ENCODE measurements at regions not wholly inside any gene's neighbourhood (a gene's known extent, or its start where the extent isn't known, plus 50 kb on each side); places are given as distances from the start of the nearest gene placed in this dataset.

- 60 to 81% methylated on average over 5 of the region's 5 CpGs for WGBS, 2 donors
- Histone ChIP-seq H3K27me3 (no peaks in the 10 kb centered on the region), H3K4me1 (peaks cover 0 to 13% (median 0%) of the 10 kb centered on the region in 9 donors)
These were observed 183.1 kb upstream of the MXRA5 start for GRCh38 chrX:3529466-3530010.

GRCh38 chrX:3527811-3528210, 181.4 kb upstream of the MXRA5 start:
- peaks cover 0 to 13% (median 0%) of the 10 kb centered on the region in 9 donors for H3K4me1 ChIP-seq
- no peak for TF ChIP-seq CTCF (IDR thresholded peaks at IDR 0.05)
- H3K36me3 ChIP-seq, result no peaks in the 10 kb centered on the region
- no peak overlapping the region for H3K4me3 ChIP-seq
- peaks cover 0 to 10% (median 0%) of the 10 kb centered on the region in 11 donors for H3K9me3 ChIP-seq
- intact Hi-C loops (cut with DNase I), result loop anchor here in 1 of 10 donors (10.0 kb wide), 1 partner anchor 283 kb away; no protein-coding TSS in a partner anchor
- ATAC-seq, result no peak
- DNase-seq, result no peak
- 90 to 94% methylated on average over 3 of the region's 3 CpGs for WGBS, 2 donors
- H3K27me3 ChIP-seq, result no peaks in the 10 kb centered on the region
- peak overlapping the region in 1 of 10 donors; percentile 66 for H3K27ac ChIP-seq

More at GRCh38 chrX:3529466-3530010, 183.1 kb upstream of the MXRA5 start:
- intact Hi-C loops (cut with DNase I), result loop anchor here in 1 of 10 donors (10.0 kb wide), 1 partner anchor 285 kb away; no protein-coding TSS in a partner anchor
- Histone ChIP-seq H3K9me3 (peaks cover 0 to 16% (median 0%) of the 10 kb centered on the region in 11 donors), H3K4me3 (no peak overlapping the region), H3K36me3 (no peaks in the 10 kb centered on the region), H3K27ac (no peak overlapping the region)
- peak in 1 of 8 donors; percentile 43 for ATAC-seq
- DNase-seq, result no peak
- no peak for TF ChIP-seq CTCF (IDR thresholded peaks at IDR 0.05)

- peak overlapping the region in 1 of 10 donors; percentile 66 for H3K27ac ChIP-seq
- no peak for DNase-seq
- 70 to 72% methylated on average over 3 of the region's 3 CpGs for WGBS, 2 donors
- TF ChIP-seq CTCF (IDR thresholded peaks at IDR 0.05), result no peak
- H3K9me3 ChIP-seq, result peaks cover 0 to 10% (median 0%) of the 10 kb centered on the region in 11 donors
- no peaks in the 10 kb centered on the region for H3K27me3 ChIP-seq
- H3K36me3 ChIP-seq, result no peaks in the 10 kb centered on the region
- H3K4me3 ChIP-seq, result no peak overlapping the region
- intact Hi-C loops (cut with DNase I), result loop anchor here in 1 of 10 donors (10.0 kb wide), 1 partner anchor 282 kb away; no protein-coding TSS in a partner anchor
- ATAC-seq, result no peak
- H3K4me1 ChIP-seq, result peaks cover 0 to 13% (median 0%) of the 10 kb centered on the region in 9 donors
These were observed 180.7 kb upstream of the MXRA5 start for GRCh38 chrX:3527166-3527565.

- TF ChIP-seq CTCF (IDR thresholded peaks at IDR 0.05), result no peak
- peak in 4 of 8 donors; percentile 23 to 71 (median 60) for ATAC-seq
- intact Hi-C loops (cut with DNase I), result loop anchor here in 1 of 10 donors (10.0 kb wide), 1 partner anchor 282 kb away; no protein-coding TSS in a partner anchor
- no peaks in the 10 kb centered on the region for H3K36me3 ChIP-seq
- no peak for DNase-seq
- H3K4me1 ChIP-seq, result peaks cover 0 to 17% (median 0%) of the 10 kb centered on the region in 9 donors
- 82 to 85% methylated on average over 2 of the region's 2 CpGs for WGBS, 2 donors
- peak overlapping the region in 2 of 10 donors; percentile 8 to 66 for H3K27ac ChIP-seq
- H3K9me3 ChIP-seq, result peaks cover 0 to 10% (median 0%) of the 10 kb centered on the region in 11 donors
- H3K4me3 ChIP-seq, result no peak overlapping the region
- no peaks in the 10 kb centered on the region for H3K27me3 ChIP-seq
These were observed 180.3 kb upstream of the MXRA5 start for GRCh38 chrX:3526731-3527130.

All from heart right ventricle (tissue), 16 donors.